ENCODE measurements at regions not wholly inside any gene's neighbourhood (a gene's known extent, or its start where the extent isn't known, plus 50 kb on each side); places are given as distances from the start of the nearest gene placed in this dataset.

DNA sequence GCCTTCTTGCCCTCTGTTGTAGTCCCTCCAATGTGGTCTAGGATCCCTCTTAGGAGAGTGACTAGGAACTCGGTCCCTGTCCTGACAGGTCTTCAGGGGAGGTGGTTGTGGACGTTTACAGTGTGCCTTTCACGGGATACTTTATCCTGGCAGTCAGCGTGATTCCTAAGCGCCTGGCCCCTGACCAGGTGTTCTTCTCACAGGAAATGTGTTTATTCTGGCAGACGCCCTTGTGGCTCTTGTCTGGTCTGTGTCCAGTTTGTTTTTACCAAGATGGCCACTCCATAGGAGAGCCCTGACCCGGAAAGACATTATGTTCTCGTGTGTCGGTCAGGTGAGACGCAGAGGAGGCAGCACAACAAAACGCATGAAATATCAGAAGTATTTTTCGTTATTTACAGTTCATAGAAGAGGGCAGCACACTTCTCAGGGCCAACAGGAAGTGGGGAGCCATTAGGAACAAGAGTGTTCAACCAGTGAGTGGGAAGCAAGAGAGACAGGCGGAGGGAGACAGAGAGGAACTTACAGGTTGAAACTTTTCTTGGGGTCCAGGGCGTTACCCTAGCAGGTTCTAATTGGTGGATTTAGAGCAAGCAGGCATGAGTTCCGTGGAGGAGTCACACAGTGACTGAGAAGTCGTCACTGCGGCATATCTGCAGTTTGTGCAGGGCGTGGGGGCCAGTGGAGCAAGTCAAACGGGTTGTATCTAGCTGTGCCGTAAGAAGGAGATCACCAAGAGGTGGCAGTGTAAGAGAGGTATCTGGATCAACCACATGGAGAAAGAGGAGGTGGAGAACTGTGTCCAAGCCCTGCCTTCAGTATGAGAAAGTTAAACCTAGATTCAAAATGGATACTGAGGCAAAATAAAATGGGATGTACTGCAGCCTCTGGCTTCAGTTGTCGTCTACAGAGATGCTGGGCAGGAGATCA lies 412.9 kb downstream of the ZSWIM6 start:
- no peaks in the 10 kb centered on the region for H3K79me2 ChIP-seq (ENCODE audit: control insufficient read depth, insufficient read depth, low read length)
- H3K4me1 ChIP-seq (ENCODE audit: control insufficient read depth, extremely low read depth, insufficient read depth, low read length), result no peaks in the 10 kb centered on the region
- H3K27me3 ChIP-seq (ENCODE audit: control insufficient read depth in 2 of 2, insufficient read depth in 2 of 2, low read length in 2 of 2), result peaks cover 0 to 2% of the 10 kb centered on the region in 2 experiments
- no peaks in the 10 kb centered on the region for H3K9me1 ChIP-seq (replicated peaks; ENCODE audit: control insufficient read depth, extremely low read depth, insufficient read depth, low read length)
- ChIA-PET CTCF (no interaction called here), POLR2A (no interaction called here)
- dilution Hi-C loops (cut with MboI; ENCODE audit: extremely low pct_ligation_motif_present, low sequenced_read_pairs), result no loop called here
- no TSS peak for BruUV-seq (replicated peaks)
- FAIRE-seq, result no peak
- H3K4me3 ChIP-seq (replicated peaks in 1 of 3; ENCODE audit: insufficient read depth in 1 of 3, low read depth in 1 of 3, low read length in 3 of 3), result no peak overlapping the region
- no peak overlapping the region for H3K27ac ChIP-seq (ENCODE audit: insufficient read depth, low read depth, low read length)
- no peaks in the 10 kb centered on the region for H3K36me3 ChIP-seq (ENCODE audit: control insufficient read depth in 2 of 2, extremely low read depth in 1 of 2, insufficient read depth in 2 of 2, low read length in 2 of 2)
- no peaks in the 10 kb centered on the region for H3K9me3 ChIP-seq (replicated peaks; ENCODE audit: control insufficient read depth, insufficient read depth, low read length)
- H3K9ac ChIP-seq (replicated peaks; ENCODE audit: extremely low read depth, insufficient read depth, low read length), result no peak overlapping the region
- TF ChIP-seq MYC (IDR thresholded peaks at IDR 0.05; ENCODE audit: low read depth, low read length) (no peak), EZH2 (IDR thresholded peaks at IDR 0.05; ENCODE audit: borderline replicate concordance, low read depth, low read length, severe bottlenecking) (no peak), JUN (IDR thresholded peaks at IDR 0.05; ENCODE audit: borderline replicate concordance, insufficient read depth, insufficient read length, low read depth) (no peak), POLR2AphosphoS5 (IDR thresholded peaks at IDR 0.05; ENCODE audit: insufficient read depth, low read depth, low read length) (no peak), GATA2 (IDR thresholded peaks at IDR 0.05; ENCODE audit: insufficient read depth, insufficient read length, low read depth, low read length) (no peak), FOS (IDR thresholded peaks at IDR 0.05; ENCODE audit: borderline replicate concordance, insufficient read depth, low read length) (no peak), POLR2A (IDR thresholded peaks at IDR 0.05; ENCODE audit: low read depth, low read length) (no peak)
- TF ChIP-seq, protein P1, sequence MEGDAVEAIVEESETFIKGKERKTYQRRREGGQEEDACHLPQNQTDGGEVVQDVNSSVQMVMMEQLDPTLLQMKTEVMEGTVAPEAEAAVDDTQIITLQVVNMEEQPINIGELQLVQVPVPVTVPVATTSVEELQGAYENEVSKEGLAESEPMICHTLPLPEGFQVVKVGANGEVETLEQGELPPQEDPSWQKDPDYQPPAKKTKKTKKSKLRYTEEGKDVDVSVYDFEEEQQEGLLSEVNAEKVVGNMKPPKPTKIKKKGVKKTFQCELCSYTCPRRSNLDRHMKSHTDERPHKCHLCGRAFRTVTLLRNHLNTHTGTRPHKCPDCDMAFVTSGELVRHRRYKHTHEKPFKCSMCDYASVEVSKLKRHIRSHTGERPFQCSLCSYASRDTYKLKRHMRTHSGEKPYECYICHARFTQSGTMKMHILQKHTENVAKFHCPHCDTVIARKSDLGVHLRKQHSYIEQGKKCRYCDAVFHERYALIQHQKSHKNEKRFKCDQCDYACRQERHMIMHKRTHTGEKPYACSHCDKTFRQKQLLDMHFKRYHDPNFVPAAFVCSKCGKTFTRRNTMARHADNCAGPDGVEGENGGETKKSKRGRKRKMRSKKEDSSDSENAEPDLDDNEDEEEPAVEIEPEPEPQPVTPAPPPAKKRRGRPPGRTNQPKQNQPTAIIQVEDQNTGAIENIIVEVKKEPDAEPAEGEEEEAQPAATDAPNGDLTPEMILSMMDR (IDR thresholded peaks at IDR 0.05; ENCODE audit: extremely low read depth in 1 of 2, insufficient read depth in 1 of 2, low read depth in 1 of 2, low read length in 2 of 2), result no peak
- TF ChIP-seq, protein P2, sequence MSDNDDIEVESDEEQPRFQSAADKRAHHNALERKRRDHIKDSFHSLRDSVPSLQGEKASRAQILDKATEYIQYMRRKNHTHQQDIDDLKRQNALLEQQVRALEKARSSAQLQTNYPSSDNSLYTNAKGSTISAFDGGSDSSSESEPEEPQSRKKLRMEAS (IDR thresholded peaks at IDR 0.05; ENCODE audit: insufficient read depth, insufficient read length), result no peak
- no peak overlapping the region for H2AFZ ChIP-seq (ENCODE audit: low read depth, low read length)
- no peak overlapping the region for H3K4me2 ChIP-seq (ENCODE audit: insufficient read depth, low read length)
- H4K20me1 ChIP-seq (replicated peaks; ENCODE audit: control insufficient read depth, extremely low read depth, insufficient read depth, low read length), result no peaks in the 10 kb centered on the region
- no peak for DNase-seq (ENCODE audit: low read depth, low spot score)
- intact Hi-C loops (cut with micrococcal nuclease), result no loop called here
